Retinal pigment epithelial cell (primary cell): ENCODE measurements at regions not wholly inside any gene's neighbourhood (a gene's known extent, or its start where the extent isn't known, plus 50 kb on each side); places are given as distances from the start of the nearest gene placed in this dataset.
A peak's percentile ranks its signal among the peaks of the same experiment; 100 is the strongest.
"Not testable (repeated sequence)": the region's sequence is repeated elsewhere in the genome, so short reads cannot be mapped to it uniquely, and the experiment has no call there.

Experiments used
- DNase-seq: peaks from one replicate; pipeline ENCODE4 v3.0.0-alpha.2; 2010; ENCODE audit warnings: low read depth
- H3K4me3 ChIP-seq: 2 replicates; pipeline ENCODE4 v1.5.1; 2011; ENCODE audit warnings: mild to moderate bottlenecking, low read length, control low read depth, moderate library complexity
- TF ChIP-seq, protein P1 (sequence below): conservative IDR thresholded peaks from 2 replicates; pipeline ENCODE4 v1.5.1; 2011; ENCODE audit warnings: low read depth, low read length, control low read depth, inconsistent platforms

DNA sequence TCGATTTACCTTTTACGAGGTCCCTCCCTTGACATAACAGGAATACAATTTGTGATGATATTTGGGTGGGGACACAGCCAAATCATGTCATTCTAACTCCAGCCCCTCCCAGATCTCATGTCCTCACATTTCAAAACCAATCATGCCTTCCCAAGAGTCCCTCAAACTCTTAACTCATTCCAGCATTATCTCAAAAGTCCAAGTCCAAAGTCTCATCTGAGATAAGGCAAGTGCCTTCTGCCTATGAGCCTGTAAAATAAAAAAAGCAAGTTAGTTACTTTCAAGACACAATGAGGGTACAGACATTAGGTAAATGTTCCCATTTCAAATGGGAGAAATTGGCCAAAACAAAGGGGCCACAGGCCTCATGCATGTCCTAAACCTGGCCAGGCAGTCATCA lies 381.1 kb downstream of the PIK3C3 start:
- DNase-seq = no peak
- no peak overlapping the region for H3K4me3 ChIP-seq

DNA sequence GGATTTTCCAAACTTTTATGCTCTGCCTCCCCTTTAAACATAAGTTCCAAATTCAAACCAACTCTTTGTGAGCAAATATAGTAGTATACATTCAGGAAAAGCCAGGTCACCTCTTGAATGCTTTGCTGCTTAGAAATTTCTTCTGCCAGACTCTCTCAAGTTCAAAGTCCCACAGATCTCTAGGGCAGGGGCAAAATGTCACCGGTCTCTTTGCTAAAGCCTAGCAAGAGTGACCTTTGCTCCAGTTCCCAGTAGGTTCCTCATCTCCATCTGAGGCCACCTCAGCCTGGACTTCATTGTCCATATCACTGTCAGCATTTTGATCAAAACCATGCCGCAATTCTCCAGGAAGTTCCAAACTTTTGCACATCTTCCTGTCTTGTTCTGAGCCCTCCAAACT lies 382.3 kb downstream of the PIK3C3 start:
- H3K4me3 ChIP-seq, DNase-seq: not testable (repeated sequence)

More for the DNA sequence above, 381.1 kb downstream of the PIK3C3 start:
- TF ChIP-seq, protein P1, sequence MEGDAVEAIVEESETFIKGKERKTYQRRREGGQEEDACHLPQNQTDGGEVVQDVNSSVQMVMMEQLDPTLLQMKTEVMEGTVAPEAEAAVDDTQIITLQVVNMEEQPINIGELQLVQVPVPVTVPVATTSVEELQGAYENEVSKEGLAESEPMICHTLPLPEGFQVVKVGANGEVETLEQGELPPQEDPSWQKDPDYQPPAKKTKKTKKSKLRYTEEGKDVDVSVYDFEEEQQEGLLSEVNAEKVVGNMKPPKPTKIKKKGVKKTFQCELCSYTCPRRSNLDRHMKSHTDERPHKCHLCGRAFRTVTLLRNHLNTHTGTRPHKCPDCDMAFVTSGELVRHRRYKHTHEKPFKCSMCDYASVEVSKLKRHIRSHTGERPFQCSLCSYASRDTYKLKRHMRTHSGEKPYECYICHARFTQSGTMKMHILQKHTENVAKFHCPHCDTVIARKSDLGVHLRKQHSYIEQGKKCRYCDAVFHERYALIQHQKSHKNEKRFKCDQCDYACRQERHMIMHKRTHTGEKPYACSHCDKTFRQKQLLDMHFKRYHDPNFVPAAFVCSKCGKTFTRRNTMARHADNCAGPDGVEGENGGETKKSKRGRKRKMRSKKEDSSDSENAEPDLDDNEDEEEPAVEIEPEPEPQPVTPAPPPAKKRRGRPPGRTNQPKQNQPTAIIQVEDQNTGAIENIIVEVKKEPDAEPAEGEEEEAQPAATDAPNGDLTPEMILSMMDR = no peak

DNA sequence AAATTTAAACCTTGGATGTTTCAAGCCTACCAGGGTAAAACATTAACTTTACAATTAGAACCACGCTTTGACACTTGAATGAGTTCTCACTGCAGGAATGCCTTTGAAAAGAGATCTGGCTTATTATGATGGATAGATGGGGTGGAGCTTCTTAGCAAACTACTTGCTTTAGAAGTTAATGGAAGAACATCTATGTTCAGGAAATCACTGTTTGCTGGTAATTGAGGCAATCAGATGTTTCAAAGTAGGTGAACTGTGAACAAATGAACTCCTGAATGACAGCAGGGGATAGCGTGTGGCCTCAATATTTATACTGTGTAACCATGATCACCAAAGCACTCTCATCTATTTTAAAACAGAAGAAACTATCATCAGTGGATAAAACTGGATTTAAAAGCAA lies 383.6 kb downstream of the PIK3C3 start:
- TF ChIP-seq, protein P1 = no peak
- H3K4me3 ChIP-seq = no peak overlapping the region
- no peak for DNase-seq

DNA sequence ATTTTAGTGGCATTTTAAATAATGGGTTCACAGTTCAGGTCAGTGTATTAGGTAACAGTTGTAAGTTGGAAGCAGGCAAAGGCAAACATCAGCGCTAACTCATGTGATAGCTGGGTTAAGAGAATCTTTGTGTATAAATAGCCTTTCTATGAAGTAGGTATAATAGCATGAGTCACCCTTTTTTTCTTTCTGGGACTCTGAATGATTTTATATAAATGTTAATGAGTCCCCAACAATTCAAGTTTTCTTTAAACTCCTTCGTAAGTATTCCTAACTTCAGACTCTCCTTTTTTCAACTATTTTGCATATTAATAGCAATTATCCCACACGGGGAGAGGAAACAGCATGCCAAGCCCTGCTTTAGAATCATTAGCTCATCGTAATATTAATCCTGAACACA lies 384.3 kb downstream of the PIK3C3 start:
- peak; percentile 4 for DNase-seq
- TF ChIP-seq, protein P1 = no peak
- no peak overlapping the region for H3K4me3 ChIP-seq

DNA sequence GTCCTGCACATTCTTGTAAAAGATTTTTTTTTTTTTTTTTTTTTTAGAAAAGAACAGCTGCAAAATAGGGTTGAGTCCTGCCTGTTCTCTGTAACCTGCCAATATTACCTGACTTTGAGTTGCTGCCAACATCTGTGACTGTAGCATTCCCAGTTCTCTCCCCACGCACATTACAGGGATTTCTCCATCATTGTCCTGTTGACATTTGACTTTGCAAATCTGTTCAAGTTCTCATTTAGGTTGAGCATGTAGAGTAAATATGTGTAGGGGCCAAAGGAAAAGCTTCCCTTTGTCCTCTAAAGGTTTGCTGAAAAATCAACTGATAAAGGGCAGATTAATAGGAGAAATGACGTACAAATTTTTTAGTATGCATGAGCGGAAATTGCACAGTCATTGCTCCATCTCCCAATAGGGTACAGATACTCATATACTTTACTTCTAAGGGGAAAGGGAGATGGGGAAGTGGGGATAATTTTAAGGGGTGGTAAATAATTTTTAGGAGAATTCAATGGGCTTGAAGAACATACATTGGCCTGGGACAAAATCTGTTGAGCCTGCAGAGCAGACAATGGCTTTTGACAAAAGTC lies 385.5 kb downstream of the PIK3C3 start:
- DNase-seq = no peak
- TF ChIP-seq, protein P1 = no peak
- no peak overlapping the region for H3K4me3 ChIP-seq

DNA sequence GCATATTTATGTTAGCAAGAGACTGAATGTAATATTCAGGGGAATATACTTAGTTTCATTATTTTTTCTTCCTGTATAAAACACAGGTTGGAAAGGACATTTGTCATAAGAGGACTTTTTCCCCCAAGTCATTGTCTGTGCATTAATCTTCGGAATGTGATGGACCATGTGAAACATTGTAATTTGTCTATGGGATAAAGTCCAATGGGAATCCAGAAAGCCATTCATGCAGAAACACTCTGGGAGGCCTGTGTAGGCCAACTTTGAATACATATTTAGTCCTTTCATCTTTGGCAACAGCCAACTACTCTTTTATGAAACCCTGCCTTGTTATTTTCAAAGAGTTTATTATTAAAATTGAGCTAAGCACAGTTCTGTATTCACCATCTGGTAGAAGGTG lies 386.4 kb downstream of the PIK3C3 start:
- TF ChIP-seq, protein P1 = no peak
- DNase-seq = no peak
- no peak overlapping the region for H3K4me3 ChIP-seq

DNA sequence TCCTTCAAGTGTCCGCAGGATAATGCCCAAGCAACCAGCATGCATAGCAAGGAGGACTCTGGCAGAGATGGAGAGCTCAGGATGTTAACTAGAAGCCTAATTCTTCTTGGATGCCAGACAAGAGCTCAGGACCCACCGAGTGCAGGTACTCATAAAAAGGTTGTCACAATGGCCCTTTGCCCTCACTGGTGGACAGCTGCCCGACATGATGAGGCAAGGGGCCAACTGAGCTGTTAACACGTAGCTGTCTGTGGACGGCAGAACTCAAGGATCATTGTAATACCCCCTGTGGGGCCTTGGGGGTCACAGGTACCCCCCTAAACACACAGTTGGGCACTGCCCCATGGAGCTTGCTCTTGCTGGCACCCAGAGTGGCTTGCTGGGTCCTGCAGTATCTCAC lies 393.7 kb downstream of the PIK3C3 start:
- no peak overlapping the region for H3K4me3 ChIP-seq
- TF ChIP-seq, protein P1 = no peak
- DNase-seq = no peak

DNA sequence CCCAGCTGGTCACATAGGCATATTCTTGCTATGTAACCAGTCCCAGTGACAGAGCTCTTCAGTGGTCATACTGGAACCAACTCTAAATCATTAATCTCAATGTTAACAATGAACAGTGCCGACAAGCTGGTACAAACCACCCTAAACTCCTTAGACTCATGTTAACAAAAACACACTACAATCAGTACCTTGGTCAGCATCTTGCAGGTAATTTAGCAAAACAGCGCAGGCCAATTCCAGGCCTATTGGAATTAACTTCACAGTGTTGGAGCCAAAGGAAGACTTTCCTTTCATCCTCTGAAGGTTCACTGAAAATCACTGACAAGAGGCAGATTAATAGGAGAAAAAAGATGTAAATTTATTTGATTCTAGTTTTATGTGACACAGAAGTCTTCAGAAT lies 396.4 kb downstream of the PIK3C3 start:
- TF ChIP-seq, protein P1 = no peak
- DNase-seq = no peak
- H3K4me3 ChIP-seq = no peak overlapping the region
